AG08395 (cell line): ENCODE measurements at regions not wholly inside any gene's neighbourhood (a gene's known extent, or its start where the extent isn't known, plus 50 kb on each side); places are given as distances from the start of the nearest gene placed in this dataset.
"Not testable (repeated sequence)": the region's sequence is repeated elsewhere in the genome, so short reads cannot be mapped to it uniquely, and the experiment has no call there.

Experiments
- DNase-seq: peaks from one replicate; pipeline ENCODE4 v3.0.0; 2012; ENCODE audit warnings: mixed read lengths, low spot score

DNA sequence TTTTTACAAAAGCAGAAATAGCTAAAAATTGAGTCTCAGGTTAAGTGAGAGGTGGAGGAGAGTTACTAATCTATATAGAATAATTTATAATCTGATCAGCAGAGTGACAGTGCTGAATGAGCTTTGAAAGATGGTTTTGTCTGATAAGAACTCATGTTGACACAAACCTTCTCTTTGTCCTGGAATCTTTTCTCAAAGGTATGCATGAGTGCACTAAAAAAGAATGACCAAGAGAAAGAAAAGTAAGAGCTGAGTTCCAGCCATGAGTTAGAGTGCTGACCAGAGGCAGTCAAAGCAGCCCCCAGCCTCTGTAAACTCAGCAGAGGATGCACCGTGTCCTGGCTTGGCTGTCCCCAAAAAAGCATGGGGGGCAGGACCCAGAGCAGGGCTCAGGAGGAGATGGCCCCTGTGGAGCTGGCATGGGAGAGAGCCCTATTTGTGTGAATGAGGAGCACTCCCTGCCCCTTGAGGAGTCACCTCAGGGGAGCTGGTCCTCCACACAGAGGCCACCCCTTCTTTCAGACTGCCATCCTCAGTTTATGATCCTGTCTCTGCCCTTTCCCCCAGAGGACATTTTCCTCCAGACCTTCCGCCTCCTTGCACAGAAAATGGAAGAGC is 129.8 kb downstream of the SEC23A start:
- DNase-seq: no peak

DNA sequence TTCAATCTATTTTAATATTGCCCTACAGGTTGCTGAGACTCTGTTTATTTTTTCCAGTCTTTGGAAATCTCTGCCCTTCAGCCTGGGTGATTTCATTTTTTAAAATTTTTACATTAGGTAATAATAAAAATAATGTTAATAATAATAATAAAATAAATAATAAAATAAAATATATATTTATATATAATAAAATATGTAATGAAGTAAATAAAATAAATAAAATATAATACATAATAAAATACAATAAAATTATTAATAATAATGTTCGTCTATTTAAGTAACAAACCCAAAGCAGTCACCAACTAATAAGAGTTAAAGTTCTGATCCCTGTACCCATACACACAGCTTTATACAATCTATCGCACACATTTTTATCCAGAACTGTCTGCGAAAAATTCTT is 130.5 kb downstream of the SEC23A start:
- no peak for DNase-seq

DNA sequence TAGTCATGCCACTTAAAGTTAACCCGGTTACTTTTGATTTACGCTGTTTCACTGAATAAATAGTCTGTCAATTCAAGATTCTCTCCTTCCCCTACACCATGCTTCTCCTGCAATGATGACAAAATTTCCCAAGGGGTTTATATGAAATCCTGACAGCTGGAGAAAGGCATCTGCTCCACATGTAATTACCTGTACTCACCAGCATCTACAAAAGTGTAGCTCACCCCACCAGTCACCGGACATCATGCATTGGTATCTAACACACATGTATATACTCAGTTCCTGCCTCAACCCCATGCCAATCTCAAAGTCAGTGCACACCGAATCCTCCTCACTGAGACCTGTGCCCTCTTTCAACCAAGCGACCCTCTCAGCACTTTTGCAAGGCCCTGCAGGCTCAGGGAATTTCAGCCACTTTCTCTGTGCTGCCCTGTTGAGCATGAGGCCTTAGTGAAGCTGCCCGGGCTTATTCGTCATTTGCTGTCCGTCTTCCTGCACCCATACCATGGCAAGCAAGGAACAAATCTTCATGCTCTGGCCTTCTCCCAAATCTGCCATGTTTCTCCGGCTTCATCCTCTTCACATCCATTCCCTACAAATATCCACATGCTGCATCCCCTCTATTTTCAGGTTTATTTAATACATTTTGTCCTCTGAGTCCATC is 131.6 kb downstream of the SEC23A start:
- no peak for DNase-seq

DNA sequence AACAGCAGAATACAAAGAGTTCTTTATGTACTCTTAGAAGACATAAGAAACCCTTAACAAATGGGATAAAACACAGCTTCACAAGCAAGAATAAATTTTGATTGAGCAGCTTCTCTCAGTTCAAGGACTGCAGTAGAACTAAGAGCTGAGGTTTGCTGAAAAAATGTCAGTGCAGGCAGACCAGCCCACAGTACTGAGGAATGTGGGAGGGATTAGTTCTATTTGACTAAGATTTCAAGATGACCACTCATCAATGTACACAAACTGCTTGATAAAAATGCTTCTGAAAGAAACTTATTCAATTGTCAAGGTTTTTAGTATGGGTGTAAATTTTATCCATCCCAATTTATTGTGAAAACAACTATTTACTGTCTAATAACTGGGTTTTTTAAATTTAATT is 138.4 kb downstream of the SEC23A start:
- DNase-seq: peak; percentile 41

DNA sequence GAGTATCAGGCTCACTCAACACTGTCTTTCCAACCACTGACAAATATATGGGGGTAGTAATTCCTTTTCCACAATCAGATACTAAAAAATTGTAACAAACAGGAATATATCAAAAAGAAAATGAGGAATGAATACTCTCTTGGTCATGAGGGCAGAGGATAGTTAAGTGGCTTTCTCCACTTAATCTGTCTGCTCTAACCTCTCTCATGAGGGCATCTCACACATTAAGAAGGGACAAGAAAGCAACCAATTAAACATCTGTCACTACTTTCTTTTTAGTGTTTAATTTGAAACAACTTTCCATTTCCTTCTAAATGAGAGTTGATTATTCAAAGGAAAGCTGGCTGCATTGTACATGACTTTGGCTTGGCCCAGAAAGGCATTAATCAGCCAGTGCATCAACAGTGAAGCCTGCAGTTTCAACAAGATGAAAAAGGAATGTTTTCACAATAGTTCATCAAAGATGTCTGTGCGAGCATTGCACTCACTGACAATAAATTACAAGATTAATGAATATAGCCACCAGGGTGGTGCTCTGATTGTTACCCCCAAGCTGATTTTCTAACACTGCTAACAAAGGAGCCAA is 142.0 kb downstream of the SEC23A start:
- no peak for DNase-seq

DNA sequence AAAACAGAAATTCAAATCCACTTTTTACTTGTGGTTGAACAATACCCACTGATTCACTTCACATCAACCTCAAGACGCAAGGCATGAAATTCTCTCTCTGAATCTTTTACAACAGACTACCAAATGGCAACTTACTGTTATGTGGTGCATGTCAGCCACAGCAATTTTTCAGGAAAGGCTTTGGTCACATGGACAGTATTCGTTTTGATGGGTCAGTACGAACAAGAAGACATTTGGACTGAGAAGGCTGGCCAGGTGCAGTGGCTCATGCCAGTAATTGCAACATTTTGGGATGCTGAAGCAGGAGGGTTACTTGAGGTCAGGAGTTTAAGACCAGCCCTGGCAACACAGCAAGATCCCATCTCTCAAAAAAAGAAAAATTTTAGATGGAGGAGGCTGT is 144.0 kb downstream of the SEC23A start:
- no peak for DNase-seq

DNA sequence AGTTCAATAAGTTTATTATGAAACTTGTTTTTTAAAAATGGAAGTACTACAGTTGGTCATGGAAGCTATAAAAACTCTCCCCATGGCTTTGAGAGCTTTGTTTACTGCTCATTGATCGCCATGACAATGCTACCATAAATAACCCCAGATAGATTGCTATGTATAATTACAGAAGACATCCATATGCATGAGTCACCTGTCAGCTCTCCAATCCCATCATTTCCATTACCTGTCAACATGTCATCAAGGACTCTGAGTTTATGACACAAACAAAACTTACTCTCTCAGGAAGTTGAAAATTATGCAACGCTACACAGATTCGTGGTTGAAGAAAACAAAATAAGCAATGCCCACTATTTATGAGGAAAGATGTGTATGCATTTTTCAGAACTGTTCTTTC is 144.4 kb downstream of the SEC23A start:
- no peak for DNase-seq

DNA sequence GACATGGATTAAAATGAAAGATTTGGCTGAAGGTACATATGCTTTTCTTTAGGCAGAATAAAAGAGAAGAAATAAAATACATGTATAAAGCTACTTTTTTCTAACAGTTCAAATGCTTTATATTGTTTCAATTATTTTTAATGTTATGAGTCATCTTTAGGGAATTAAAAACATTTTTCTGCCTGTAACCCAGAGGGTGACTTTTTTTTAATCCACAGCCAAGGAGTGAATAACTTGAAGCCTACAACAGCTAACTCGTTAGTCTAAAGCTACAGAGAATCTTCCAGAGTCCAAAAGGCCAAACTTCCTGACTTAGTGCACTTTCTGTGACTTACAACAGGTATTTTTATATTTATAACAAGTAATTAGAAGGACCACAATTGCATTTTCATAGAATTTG is 151.6 kb downstream of the SEC23A start:
- peak; percentile 73 for DNase-seq

DNA sequence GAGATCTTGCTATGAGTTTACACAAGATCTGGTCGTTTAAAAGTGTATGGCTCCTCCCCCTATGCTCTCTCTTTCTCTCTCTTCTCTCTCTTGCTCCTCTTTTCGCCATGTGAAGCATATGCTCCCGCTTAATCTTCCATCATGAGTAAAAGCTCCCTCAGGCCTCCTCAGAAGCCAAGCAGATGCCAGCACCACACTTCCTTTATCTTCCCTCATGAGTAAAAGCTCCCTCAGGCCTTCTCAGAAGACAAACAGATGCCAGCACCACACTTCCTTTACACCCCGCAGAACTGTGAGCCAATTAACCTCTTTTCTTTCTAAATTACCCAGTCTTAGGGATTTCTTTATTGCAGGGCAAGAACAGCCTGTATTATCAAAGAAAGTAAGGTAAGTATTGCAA is 152.4 kb downstream of the SEC23A start:
- no peak for DNase-seq

DNA sequence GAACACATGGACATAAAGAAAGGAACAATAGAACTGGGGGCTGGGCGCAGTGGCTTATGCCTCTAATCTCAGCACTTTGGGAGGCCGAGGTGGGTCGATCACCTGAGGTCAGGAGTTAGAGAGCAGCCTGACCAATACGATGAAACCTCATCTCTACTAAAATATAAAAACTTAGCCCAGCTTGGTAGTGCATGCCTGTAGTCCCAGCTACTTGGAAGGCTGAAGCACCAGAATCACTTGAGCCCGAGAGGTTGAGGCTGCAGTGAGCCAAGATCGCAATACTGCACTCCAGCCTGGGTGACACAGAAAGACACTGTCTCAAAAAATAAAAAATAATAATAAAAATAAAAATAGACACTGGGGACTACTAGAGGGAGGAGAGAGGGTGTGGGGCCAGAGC is 154.5 kb downstream of the SEC23A start:
- DNase-seq: no peak

DNA sequence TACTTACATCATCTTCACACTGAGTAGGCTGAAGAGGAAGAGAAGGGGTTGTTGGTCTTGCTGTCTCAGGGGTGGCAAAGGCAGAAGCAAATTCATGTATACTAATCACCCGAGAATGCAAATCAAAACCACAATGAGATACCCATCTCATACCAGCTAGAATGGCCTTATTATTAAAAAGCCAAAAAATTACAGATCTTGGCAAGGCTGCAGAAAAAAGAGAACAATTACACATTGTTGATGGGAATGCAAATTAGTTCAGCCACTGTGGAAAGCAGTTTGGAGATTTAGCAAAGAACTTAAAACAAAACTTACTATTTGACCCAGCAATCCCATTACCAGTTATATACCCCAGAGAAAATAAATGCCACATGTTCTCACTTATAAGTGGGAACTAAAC is 154.9 kb downstream of the SEC23A start:
- DNase-seq: peak; percentile 8

DNA sequence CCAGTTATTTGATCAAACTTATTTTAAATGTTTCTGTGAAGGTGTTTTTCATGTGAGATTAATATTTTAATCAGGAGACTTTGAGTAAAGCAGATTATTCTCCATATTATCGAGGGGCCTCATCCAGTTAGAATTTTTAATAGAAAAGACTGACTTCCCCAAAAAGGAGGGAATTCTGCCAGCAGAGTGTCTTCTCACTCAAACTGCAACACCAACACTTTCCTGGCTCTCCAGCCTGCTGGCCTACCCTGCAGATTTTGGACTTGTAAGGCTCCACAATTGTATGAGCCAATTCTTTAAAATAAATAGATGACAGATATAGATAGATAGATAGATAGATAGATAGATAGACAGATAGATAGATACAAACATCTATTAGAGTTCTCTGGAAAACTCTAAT is 155.7 kb downstream of the SEC23A start:
- DNase-seq: no peak

DNA sequence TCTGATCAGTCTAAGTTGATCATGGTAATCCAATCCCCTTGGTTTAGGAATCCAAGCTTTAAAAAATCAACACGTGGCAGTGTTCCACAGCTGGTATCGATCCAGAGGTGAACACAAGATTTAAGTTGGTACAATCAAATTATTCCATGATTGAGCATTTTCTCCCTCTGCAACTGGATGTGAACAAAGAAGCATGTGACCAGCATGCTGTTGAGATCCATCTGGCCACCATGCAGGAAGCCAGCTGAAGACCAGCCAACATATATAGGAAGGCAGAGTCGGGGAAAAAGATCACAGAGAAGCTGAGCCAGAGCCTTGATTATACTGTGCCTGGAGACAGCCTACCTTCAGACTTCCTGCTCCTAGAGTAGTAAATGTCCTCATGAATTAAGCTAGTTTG is 158.3 kb downstream of the SEC23A start:
- no peak for DNase-seq

DNA sequence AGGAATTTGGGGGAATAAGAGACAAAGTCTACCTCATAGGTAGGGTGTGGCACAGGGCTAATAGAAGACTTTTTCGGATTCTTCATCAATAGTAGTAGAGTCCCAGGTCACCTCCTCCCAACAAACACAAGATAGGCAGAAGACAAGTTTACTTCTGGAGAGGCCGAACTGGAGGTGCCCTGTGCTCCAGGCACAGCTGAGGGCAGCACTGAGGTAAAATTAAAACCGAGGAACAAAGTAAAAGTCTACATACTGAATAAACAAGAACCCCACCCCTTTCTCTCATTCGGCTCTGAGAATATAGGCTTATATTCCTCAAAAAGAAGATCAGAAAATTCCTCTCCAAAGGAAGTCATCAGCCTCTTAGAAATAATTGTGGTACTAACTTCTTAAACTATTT is 161.5 kb downstream of the SEC23A start:
- no peak for DNase-seq

DNA sequence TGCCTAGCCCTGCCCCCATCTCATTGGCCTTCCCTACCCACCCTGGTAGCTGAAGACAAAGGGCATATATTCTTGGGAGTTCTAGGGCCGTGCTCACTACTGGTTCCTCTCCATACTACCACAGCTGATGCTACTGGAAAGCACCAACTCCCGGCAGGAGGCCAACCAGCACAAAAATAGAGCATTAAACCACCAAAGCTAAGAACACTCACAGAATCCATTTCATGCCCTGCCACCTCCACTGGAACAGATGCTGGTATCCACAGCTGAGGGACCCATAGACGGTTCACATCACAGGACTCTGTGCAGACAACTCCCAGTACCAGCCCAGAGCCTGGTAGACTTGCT is 170.4 kb downstream of the SEC23A start:
- DNase-seq: not testable (repeated sequence)

DNA sequence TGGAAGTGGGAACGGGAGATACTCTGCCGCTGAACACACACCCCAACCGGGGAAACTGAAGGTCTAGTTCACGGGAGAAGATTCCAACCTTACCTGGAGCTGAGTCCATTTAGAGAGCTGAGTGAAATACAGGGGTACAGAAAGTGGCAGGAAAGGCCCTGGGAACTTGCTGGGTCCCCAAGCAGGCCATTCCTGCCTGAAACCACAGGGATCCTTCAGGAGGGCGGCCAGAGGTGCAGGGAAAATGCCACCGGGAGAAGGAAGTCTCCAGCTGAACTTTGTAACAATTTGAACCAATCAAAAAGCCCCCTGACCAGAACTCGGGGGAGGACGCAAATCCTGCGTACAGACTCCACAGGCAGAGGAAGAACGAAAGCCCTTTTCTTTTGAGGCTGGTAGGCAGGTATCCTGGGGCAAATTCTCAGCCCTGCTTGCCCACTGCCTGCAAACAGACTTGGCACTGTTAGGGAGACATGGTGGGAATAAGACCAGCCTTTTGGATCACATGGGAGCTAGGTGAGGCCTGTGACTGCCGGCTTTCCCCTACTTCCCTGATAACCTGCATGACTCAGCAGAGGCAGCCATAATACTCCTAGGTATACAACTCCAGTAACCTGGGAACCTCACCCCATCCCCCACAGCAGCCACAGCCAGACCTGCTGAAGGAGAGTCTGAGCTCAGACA is 170.9 kb downstream of the SEC23A start:
- no peak for DNase-seq

DNA sequence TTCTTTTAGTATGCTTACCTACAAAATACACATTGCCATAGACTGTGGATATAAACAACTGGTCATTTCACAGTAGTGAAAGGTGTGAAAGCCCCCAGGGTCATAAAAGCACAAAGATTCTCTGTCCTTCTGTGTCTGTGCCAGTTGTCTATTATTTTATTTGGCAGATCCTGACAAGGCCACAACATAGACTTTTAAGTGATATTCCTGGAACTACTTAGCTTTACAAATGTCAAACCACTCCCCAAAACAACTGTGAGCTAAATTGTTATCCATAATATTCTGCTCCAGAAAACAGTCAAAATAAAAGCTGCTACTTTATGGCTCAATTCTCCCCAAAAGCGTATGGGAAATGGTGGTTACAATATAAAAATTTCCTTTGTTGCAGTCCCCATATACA is 172.1 kb downstream of the SEC23A start:
- DNase-seq: no peak

DNA sequence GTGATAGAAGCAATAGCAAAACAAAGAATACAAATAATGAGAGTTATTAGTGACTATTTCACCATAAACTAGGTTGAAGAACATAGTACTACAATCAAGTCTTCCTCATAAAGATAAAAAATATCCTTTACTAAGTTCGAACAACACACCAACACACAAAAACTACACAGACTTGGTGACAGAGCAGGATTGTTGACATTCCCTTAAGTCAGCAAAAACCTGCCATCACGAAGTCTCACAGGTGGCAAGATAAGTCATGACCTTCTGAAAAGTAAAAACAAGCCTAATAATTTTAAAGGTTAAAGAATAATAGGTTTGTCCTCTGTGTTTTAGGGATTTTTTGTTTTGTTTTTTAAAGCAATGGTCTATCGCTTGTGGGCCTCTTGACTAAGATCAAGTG is 173.0 kb downstream of the SEC23A start:
- DNase-seq: no peak

DNA sequence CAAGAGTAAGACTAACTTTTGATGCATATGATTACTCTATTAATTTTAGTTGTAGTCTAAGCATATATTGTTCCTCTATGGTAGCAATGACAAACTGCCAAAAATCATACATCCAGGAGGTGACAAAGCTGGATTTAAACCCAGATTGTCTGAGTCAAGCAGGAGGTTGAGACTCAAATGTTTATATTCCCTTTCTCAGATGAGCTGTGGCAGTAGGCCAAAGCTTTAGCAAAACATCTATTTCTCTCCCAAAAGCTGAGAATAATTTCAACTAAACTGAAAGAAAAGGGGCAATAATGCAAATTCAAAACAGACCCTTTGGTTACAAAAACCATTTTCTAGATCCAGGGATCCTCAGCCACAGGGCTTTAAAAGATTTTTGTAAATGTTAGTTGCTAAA is 173.6 kb downstream of the SEC23A start:
- no peak for DNase-seq

DNA sequence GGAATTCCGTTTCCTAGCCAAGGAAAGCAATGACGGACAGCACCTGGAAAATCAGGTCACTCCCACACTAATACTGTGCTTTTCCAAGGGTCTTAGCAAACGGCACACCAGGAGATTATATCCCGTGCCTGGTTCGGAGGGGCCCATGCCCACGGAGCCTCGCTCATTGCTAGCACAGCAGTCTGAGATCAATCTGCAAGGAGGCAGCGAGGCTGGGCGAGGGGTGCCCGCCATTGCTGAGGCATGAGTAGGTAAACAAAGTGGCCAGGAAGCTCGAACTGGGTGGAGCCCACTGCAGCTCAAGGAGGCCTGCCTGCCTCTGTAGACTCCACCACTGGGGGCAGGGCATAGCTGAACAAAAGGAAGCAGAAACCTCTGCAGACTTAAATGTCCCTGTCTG is 181.1 kb downstream of the SEC23A start:
- DNase-seq: not testable (repeated sequence)

DNA sequence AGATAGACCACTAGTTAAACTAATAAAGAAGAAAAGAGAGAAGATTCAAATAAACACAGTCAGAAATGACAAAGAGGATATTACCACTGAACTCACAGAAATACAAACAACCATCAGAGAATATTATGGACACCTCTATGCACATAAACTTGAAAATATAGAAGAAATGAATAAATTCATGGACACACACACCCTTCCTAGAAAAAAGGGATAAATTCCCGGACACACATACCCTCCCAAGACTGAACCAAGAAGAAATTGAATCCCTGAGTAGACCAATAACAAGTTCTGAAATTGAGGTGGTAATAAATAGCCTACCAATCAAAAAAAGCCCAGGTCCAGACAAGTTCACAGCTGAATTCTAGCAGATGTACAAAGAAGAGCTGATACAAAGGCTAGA is 187.9 kb downstream of the SEC23A start:
- DNase-seq: no peak

DNA sequence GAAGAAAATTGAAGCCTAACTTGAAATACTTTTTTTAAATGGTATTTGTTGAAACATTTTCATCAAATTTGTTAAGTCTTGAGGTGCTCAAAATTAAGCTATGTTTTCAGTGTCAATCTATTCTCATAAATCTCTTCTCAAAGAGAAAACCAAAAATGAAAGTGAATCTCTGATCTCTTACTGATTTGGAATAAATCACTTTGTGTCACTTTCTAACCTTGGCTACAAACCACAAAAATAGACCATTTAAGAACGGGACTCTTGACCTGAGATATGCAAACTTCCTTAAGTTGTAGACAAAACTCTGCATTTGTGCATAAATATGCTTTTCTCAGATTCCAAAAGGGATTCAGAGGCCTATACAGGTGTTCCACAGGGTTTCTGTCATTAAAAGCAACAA is 192.9 kb downstream of the SEC23A start:
- DNase-seq: no peak

DNA sequence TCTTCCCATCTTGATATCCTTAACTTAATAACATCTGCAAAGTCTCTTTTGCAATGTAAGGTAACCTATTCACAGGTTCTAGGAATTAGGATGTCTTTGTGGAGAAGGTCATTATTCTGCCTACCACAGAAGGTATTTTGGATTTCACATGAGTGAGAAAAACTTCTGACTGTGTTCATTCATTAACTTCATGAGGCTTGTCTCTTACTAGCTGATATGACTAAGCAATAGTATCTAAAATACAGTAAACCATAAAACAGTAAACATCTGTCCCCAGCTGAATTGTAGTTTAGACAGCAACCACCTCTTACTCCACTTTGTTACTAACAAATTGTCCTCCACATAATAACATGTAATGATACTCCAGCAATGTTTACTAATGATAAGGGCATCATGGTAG is 198.1 kb downstream of the SEC23A start:
- DNase-seq: no peak
